ENCODE measurements at regions not wholly inside any gene's neighbourhood (a gene's known extent, or its start where the extent isn't known, plus 50 kb on each side); places are given as distances from the start of the nearest gene placed in this dataset.

DNA sequence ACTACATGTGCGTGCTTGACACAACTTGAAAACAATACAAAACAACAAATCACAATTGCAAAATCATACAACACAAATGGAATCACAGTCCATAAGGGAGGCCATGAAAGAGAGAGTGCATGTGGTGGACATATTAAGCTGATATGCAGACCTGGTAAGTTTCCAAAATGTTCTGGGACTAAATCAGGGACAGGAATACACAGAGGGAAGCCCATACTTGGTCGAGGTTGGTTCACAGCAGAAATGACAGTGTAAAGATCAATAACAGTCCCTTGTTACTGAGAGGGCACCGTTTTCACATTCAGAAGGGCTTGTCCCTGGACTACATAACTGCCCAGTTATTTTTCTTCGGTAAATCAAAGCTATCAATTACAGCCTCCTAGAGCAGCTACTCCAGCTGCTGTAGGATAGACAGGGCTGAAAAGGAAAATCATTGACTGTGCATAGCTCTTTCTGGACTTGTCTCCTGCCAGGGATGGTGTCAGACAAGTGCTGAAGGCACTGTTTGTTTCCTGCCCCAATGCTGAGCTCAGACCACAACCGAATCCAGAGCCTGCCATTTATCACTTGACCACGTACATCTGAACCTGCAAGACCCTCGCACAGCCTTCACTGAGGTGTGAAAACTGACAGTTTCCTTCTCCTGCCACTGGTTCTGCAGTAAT lies 79.5 kb upstream of the KCNMB2 start:
- no peak for DNase-seq

DNA sequence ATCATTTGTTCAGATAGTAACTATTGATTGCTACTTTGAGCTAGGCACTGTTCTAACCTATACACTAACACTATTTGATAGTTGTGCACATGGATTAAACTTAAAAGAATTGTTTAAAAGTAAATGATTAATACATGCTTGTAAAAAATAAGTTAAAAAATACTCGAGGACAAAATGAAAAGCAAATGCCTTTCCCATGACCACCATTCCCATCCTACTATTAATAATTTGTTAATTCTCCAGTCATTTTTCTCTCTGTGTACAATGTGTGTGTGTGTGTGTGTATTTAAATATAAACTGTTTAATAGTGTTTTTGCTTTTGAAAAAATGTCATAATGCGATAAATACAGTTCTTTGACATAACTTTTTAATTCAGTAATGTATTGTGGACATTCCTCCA lies 78.7 kb upstream of the KCNMB2 start:
- DNase-seq = no peak

DNA sequence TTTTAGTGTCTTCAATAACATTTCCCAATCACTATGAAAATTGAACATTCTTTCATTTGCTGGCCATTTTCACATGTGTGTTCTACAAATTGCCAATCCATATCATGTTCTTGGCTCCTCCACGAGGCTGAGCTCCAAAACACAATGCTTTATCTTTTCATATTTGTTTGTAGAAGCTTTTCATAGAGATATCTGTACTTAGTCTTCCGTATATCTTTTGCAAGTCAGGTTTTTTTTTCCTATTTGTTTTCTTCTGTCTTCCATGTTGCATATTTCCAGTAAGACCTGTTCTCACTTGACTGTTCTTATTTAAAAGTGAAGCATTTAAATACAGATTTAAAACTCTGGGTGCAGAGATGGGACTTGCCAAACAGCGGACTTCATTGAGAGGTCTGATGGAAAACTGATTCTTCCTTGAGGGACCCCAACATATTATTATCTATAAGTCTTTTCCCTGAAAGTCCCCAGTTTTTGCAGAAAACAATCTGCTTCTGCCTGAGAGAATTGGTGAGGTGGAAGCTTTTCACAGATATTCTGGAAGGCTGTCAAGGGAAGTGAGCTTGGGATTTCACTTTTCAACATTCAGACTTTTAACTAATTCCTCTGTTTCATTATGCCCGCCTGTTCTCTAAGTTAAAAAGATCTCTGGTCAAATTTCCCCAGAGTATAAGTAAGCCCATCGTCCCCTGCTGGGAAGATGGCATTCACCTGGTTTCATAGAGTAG lies 77.8 kb upstream of the KCNMB2 start:
- no peak for DNase-seq

DNA sequence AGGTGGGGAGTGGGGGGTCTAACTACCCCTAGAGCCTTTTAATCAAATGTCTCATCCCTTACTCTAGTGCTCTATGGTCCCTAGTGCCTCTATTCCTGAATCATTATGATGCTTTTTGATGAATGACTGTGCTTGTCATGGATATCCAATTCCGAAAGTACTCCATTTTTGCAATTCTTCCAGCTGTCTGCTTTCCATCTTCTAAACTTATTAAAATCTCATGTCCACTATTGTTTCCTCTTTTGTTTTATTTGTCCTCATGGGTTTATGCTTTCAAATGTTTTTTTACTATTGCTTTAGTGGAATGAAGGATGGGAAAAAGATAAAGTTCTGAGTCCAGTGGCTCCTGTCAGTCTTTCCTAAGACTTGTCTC lies 77.2 kb upstream of the KCNMB2 start:
- no peak for DNase-seq

DNA sequence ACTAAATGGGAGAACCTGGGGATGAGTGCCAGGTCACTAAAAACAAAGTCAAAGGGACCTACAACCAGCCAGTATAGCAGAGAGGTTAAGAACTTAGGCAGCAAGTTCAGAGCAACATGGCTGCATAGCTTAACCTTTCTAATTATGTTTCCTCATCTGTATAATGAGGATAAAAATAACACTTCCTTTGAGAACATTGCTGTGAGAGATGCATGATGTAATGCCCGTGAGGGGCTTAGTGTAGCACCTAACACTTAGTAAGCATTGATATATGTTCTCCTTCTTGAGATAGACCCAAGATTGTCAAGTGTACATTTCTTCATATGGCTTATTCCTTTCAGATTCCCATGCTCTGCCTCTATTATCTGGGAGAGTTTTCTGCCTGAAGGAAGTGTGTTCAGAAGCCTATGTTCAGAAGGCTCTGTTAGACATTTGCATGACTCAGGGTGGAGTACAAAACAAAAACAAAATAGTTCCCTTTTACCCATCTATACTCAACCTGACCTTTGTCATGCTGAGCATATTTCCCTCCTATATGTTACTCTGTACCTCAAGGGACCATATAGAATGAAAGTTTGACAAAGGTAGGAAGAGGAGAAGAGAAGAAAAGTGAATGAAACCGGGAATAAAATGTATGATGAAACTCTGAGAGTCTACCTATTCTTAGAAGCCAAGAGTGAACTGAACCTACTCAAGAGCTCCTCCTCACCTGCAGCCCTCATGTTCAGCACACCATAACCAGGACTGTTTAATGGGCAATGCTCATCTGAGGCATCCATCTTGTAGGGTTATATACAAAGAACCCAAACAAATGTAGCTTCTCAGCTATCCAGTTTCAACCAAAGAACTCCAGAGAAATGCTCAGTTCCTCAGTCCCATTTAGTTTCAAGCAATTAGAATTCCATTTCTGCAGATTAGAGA lies 70.7 kb upstream of the KCNMB2 start:
- DNase-seq = no peak

DNA sequence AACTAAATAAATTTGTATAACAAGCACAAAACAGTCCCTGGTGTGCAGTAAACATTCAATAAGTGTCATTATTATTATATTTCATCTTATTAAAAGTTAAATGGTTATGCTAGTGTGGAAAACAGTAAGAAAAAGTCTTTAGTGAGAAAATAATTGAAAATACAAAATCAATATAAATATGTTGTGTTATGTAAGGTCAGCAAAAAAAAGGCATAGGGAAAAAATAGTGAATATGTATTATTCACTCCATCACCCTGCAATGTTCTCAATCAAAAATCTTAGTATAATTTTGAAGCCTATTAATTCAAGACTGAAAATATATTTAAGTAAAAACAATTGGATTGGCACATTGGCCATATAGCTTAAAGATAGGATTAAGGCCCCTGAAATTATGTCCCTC lies 63.3 kb upstream of the KCNMB2 start:
- no peak for DNase-seq

DNA sequence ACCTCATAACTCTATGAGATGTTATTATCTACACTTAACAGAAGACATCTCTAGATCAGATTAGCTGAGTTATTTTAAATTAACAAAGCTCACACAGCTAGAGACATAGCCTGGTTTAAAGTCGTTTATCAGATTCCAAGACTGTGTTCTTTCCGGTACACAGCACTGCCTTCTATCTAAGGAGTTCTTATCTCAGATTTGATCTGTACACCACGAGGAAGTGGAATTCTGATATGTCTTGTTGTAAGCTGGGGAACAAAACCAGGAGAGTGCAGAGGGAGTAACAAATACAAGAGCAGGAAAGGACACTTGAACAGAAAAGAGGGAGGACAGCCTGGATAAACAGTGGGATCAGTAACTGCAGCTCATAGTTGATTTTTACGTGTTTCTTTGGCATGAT lies 61.7 kb upstream of the KCNMB2 start:
- DNase-seq = no peak

DNA sequence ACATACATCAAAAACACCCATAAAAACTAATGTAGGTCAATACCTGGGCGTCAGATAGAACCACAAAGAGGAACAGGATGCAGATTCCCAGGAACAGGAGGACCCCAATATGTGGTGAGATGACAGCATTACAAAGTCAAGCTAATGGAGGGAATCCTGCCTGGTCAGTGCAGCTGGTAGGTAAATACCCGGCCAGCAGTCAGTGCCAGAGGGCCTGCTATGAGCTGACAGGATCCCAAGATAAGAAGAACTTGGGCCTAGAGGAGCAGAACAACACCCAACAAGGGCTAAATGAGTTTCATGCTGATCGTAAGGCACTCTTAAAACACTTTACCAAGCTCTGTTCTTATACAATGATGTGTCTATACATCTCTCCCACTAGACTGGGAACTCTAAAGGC lies 61.2 kb upstream of the KCNMB2 start:
- no peak for DNase-seq

DNA sequence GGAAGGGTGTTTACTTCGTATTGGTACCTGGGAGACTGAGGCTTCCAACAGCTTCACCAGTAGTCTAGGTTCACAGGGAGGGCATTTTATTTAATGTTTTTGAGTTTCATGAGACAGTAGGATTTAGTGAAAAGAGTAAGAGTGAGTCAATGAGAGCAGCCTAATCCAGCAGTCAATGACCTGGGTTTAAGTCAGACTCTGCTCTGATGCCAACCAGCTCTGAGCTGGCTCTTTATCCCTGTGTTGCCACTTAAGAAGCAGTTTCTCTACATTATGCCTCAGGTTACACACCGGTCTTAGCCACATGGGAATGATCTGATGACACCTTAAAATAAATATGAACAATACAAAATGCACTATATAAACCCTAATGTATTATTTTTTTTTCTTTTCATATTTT lies 59.4 kb upstream of the KCNMB2 start:
- DNase-seq = no peak

DNA sequence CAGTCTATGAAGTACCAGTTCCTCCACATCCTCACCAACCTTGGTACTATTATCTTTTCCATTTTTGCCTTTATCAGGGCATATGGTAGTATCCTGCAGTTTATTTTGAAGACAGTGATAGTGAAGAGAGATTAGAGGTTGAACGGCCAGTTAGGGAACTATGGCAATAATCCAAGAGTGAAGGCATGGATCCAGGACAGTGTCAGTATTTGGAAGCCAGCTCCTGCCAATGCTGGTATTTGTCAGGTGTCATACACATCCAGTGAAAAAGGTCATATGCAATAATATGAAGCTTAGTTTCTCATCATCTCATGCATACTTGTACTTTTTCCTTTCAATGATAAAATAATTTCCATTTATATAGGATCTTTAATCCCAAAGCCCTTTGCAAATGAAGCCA lies 56.8 kb upstream of the KCNMB2 start:
- DNase-seq = no peak

DNA sequence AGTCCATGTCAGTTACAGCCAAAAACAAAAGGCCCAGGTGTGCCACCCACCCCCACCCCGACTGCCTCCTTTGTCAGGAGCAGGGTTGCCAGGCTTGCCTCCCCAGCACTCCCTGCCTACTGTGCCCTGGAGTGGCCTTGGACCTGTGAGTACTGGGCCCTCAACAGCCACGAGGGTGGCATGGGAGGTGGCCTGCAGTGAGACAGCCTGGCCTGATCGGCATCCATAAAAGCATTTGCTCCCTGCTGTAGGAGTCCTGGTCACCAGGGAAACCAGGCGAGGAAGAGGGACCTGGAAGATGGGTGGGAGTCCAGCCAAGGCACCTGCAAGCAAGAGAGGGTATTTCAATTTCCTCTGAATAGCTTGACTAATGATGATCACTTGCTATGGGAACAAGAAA lies 56.4 kb upstream of the KCNMB2 start:
- no peak for DNase-seq

DNA sequence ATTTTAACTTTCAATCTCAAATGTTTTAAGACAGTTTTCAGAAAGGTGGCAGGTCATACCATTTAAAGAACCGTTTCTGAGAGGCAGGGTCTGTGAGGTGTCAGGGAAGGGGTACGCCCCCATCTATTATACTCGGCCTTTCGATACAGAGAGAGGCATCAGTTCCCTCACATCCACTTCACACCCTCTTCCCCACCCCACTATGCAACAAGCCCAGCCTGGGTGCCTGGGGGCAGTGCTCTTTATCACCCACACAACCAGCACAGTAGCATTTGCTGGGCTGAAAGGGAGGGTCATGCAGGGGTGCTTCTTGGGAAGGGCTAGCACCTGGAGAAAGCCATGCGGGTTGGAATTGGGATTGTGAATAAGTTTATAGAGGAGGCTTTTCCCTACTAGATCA lies 56.0 kb upstream of the KCNMB2 start:
- no peak for DNase-seq

DNA sequence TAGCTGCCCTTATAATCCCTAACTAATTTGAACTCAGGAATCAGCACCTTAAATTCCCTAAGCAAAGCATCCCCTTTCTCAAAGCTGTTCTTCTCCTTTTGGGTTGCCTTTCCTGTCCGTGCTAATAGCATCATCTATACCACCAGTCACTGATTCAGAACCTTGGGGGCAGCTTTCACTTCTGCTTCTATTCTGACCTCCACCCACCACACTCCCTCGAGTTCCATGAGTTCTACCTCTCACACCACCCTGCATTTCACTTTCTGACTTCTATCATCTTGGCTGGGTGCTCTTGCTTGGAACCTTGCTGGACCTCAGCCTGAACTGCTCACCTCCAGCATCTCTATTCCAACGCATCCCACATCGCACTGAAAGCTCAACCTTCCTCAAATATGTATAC lies 55.4 kb upstream of the KCNMB2 start:
- peak; percentile 56 for DNase-seq

DNA sequence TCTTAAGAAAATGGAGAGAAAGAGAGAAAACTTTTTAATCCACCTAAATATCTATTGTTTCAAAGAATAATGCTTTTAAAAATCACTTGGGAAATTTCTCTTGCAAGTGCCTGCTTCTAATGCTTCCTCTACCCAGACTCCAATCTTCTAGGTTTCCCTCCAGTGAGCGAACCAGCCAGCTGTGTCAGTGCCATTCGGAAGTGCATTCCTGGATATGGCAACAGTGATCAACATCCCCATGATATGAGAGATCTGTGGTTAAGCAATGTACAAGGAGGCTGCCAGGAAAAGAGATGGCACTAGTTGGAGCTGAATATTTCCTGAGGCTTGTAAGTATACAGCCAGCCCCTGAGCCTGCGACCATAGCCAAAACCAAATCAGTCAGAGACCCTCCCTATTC lies 53.3 kb upstream of the KCNMB2 start:
- DNase-seq = no peak

DNA sequence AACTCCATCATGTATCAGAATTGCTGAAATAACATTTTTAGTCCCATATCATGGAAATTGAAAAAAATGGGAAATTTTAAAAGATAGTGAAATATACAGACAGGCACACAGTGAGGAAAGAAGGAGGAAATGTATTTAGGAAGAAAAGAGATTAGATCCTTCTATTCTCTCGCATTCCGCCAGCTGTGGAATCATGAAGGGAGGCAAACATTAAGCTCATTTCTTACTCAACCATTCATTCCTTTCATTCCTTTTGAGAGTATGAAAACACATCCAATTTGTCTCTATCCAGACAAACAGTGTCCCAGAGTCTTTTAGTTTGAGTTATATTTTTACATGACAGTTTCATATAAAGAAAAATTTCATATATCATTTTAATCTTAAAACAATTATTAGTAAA lies 52.5 kb upstream of the KCNMB2 start:
- DNase-seq = no peak

DNA sequence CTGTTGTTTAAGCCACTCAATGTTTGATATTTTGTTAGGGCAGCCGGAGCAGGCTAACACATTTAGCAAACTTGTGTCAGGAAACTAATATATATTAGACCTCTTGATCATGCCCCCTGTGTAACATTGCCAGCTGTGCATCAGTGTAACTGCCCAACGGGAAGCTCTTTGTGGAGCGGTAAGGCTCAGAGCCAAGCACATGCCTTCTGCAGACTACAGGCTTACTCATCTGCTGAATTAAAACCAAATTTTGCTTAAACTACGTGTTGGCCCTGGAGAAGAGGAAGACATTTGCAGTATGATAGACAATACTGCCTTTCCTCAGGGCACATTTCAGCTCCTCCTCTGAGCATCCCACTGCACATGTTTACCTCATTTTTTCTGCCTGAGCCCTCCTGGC lies 50.5 kb upstream of the KCNMB2 start:
- no peak for DNase-seq
